PC-9 (cell line): ENCODE measurements at regions not wholly inside any gene's neighbourhood (a gene's known extent, or its start where the extent isn't known, plus 50 kb on each side); places are given as distances from the start of the nearest gene placed in this dataset.

Experiments
- EZH2 ChIP-seq: fragments of 200-600 bp; sonication (generic); IDR thresholded peaks from 2 replicates; pipeline ENCODE4 v1.8.0; 2017; ENCODE audit warnings: antibody characterized with exemption, low read depth
- TF ChIP-seq, protein P1 (sequence below): fragments of 200-600 bp; sonication (generic); conservative IDR thresholded peaks from 2 replicates; pipeline ENCODE4 v1.6.1; 2017; ENCODE audit warnings: mixed run types, antibody characterized with exemption, mild to moderate bottlenecking, moderate library complexity

DNA sequence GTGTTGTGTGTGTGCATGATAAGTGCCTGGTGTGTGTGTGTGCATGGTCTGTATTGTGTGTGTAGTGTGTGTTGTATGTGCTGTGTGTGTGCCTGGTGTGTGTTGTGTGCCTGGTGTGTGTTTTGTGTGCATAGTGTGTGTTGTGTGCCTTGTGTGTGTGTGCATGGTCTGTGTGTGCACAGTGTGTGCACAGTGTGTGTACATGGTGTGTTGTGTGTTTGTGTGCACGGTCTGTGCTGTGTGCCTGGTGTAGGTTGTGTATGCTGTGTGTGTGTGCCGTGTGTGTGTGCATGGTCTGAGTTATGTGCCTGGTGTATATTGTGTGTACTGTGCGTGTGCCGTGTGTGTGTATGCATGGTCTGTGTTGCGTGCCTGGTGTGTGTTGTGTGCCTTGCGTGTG lies 403.0 kb upstream of the RNF32 start:
- TF ChIP-seq, protein P1, sequence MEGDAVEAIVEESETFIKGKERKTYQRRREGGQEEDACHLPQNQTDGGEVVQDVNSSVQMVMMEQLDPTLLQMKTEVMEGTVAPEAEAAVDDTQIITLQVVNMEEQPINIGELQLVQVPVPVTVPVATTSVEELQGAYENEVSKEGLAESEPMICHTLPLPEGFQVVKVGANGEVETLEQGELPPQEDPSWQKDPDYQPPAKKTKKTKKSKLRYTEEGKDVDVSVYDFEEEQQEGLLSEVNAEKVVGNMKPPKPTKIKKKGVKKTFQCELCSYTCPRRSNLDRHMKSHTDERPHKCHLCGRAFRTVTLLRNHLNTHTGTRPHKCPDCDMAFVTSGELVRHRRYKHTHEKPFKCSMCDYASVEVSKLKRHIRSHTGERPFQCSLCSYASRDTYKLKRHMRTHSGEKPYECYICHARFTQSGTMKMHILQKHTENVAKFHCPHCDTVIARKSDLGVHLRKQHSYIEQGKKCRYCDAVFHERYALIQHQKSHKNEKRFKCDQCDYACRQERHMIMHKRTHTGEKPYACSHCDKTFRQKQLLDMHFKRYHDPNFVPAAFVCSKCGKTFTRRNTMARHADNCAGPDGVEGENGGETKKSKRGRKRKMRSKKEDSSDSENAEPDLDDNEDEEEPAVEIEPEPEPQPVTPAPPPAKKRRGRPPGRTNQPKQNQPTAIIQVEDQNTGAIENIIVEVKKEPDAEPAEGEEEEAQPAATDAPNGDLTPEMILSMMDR = no peak
- TF ChIP-seq EZH2 = no peak
